H1 (cell line): ENCODE measurements at regions not wholly inside any gene's neighbourhood (a gene's known extent, or its start where the extent isn't known, plus 50 kb on each side); places are given as distances from the start of the nearest gene placed in this dataset.

Experiments used
- CTCF ChIA-PET: fragments of 300-600 bp; sonication (Branson Sonifier 250); formaldehyde crosslinking; loops from one replicate; lab custom pipeline; 2021; ENCODE audit not compliant: partially characterized antibody; lab: Charles Lee
- POLR2A ChIA-PET: fragments of 300-600 bp; sonication (Branson Sonifier 250); formaldehyde crosslinking; loops from one replicate; lab custom pipeline; 2021; ENCODE audit warnings: inconsistent platforms; ENCODE audit not compliant: partially characterized antibody; lab: Charles Lee
- DNase-seq, 2 experiments: peaks; one replicate each; pipeline versions ENCODE4 v3.0.0 to v3.0.0-alpha.2; 2010 to 2022; ENCODE audit warnings: low spot score in 2 of 2, low read depth in 1 of 2, mixed read lengths in 1 of 2
- FAIRE-seq: peaks from 2 replicates; lab custom pipeline; 2011; peaks lifted over from hg19 to GRCh38; lab: Jason Lieb, UNC
- H2AFZ ChIP-seq: 2 replicates; pipeline ENCODE4 v1.8.1; 2012; ENCODE audit warnings: low read length, inconsistent platforms
- H2AK5ac ChIP-seq: 2 replicates; pipeline ENCODE4 v1.6.1; 2013; ENCODE audit warnings: low read depth, low read length
- H2BK120ac ChIP-seq: replicated peaks from 2 replicates; pipeline ENCODE3; 2013; ENCODE audit warnings: low read depth, low read length, inconsistent platforms
- H2BK12ac ChIP-seq: 2 replicates; pipeline ENCODE4 v1.6.1; 2013; ENCODE audit warnings: low read depth, low read length
- H2BK15ac ChIP-seq: 2 replicates; pipeline ENCODE4 v1.6.1; 2013; ENCODE audit warnings: low read length
- H2BK20ac ChIP-seq: 2 replicates; pipeline ENCODE4 v1.6.1; 2013; ENCODE audit warnings: low read length
- H2BK5ac ChIP-seq: 2 replicates; pipeline ENCODE4 v1.6.1; 2013; ENCODE audit warnings: low read depth, low read length
- H3K14ac ChIP-seq: 2 replicates; pipeline ENCODE4 v1.6.1; 2013; ENCODE audit warnings: inconsistent platforms; ENCODE audit not compliant: insufficient read length
- H3K18ac ChIP-seq: 2 replicates; pipeline ENCODE4 v1.6.1; 2013; ENCODE audit warnings: low read length; ENCODE audit errors: extremely low read depth
- H3K23ac ChIP-seq: 2 replicates; pipeline ENCODE4 v1.6.1; 2013; ENCODE audit warnings: inconsistent platforms; ENCODE audit not compliant: insufficient read length
- H3K23me2 ChIP-seq: 2 replicates; pipeline ENCODE4 v1.6.1; 2013; ENCODE audit warnings: low read depth, low read length
- H3K27ac ChIP-seq: 2 replicates; pipeline ENCODE4 v1.6.1; 2011; ENCODE audit warnings: low read depth, low read length, inconsistent platforms
- H3K27me3 ChIP-seq, 4 experiments: replicated peaks in 1 of 4; 1 replicate in 1 of 4; 2 replicates in 3 of 4; pipeline versions ENCODE4 v1.6.1 to v1.8.1; 2011 to 2013; ENCODE audit warnings: low read length in 3 of 4, mild to moderate bottlenecking in 3 of 4, inconsistent platforms in 2 of 4, mixed read lengths in 2 of 4, moderate library complexity in 1 of 4; ENCODE audit not compliant: control insufficient read depth in 3 of 4, insufficient read depth in 3 of 4; ENCODE audit errors: extremely low read depth in 1 of 4
- H3K36me3 ChIP-seq, 4 experiments: 2 replicates each; pipeline versions ENCODE4 v1.6.1 to v1.8.1; 2011 to 2013; ENCODE audit warnings: mild to moderate bottlenecking in 4 of 4, low read length in 3 of 4, moderate library complexity in 2 of 4, control low read depth in 1 of 4, inconsistent platforms in 1 of 4; ENCODE audit not compliant: insufficient read depth in 4 of 4, control insufficient read depth in 2 of 4
- H3K4ac ChIP-seq: replicated peaks from 2 replicates; pipeline ENCODE3; 2013; ENCODE audit warnings: low read length, low read depth, mixed read lengths, inconsistent platforms; ENCODE audit not compliant: insufficient read length
- H3K4me1 ChIP-seq, 4 experiments: replicated peaks in 1 of 4; 1 replicate in 1 of 4; 2 replicates in 3 of 4; pipeline versions ENCODE4 v1.6.1 to v1.8.1; 2011 to 2013; ENCODE audit warnings: low read length in 3 of 4, inconsistent platforms in 2 of 4, mixed read lengths in 1 of 4; ENCODE audit not compliant: insufficient read depth in 4 of 4, control insufficient read depth in 3 of 4
- H3K4me2 ChIP-seq, 2 experiments: 2 replicates each; pipeline versions ENCODE4 v1.6.1 to v1.8.1; 2011 to 2013; ENCODE audit warnings: low read depth in 2 of 2, low read length in 2 of 2, control low read depth in 1 of 2, inconsistent platforms in 1 of 2, mild to moderate bottlenecking in 1 of 2; ENCODE audit not compliant: insufficient read depth in 1 of 2
- H3K4me3 ChIP-seq, 4 experiments: fragments of 200-600, 300-600 bp in 1 of 4; sonication (generic), shearing (Covaris generic), sonication (Bioruptor Twin) in 1 of 4; 2 replicates each; pipeline versions ENCODE4 v1.5.1 to v1.8.1; 2011 to 2016; ENCODE audit warnings: low read length in 4 of 4, low read depth in 3 of 4, control low read depth in 2 of 4, inconsistent platforms in 2 of 4, mild to moderate bottlenecking in 2 of 4, mixed read lengths in 1 of 4, moderate library complexity in 1 of 4; ENCODE audit not compliant: insufficient read depth in 2 of 4; ENCODE audit errors: extremely low read depth in 1 of 4
- H3K56ac ChIP-seq: replicated peaks from 2 replicates; pipeline ENCODE3; 2013; ENCODE audit warnings: low read depth, mild to moderate bottlenecking, mixed read lengths, low read length, inconsistent platforms; ENCODE audit not compliant: insufficient read length
- H3K79me1 ChIP-seq: 2 replicates; pipeline ENCODE4 v1.6.1; 2013; ENCODE audit warnings: low read depth, low read length, control low read depth
- H3K79me2 ChIP-seq, 2 experiments: 2 replicates each; pipeline versions ENCODE4 v1.6.1 to v1.8.1; 2012 to 2013; ENCODE audit warnings: low read length in 2 of 2, mild to moderate bottlenecking in 2 of 2, inconsistent platforms in 1 of 2; ENCODE audit not compliant: insufficient read depth in 2 of 2, control insufficient read depth in 1 of 2
- H3K9ac ChIP-seq, 4 experiments: replicated peaks in 1 of 4; 1 replicate in 1 of 4; 2 replicates in 3 of 4; pipeline versions ENCODE4 v1.6.1 to v1.8.1; 2011 to 2013; ENCODE audit warnings: low read depth in 3 of 4, low read length in 3 of 4, control low read depth in 2 of 4, mild to moderate bottlenecking in 2 of 4, moderate library complexity in 2 of 4, inconsistent platforms in 1 of 4; ENCODE audit errors: extremely low read depth in 1 of 4
- H3K9me3 ChIP-seq, 2 experiments: 2 replicates each; pipeline versions ENCODE4 v1.6.1 to v1.8.1; 2012 to 2013; ENCODE audit warnings: mild to moderate bottlenecking in 2 of 2, moderate library complexity in 2 of 2, control low read depth in 1 of 2, inconsistent platforms in 1 of 2, low read depth in 1 of 2, low read length in 1 of 2, mixed read lengths in 1 of 2; ENCODE audit not compliant: insufficient read depth in 2 of 2
- H4K20me1 ChIP-seq, 2 experiments: replicated peaks in 1 of 2; 2 replicates each; pipeline versions ENCODE3 to v1.8.1; 2011 to 2013; ENCODE audit warnings: inconsistent platforms in 2 of 2, low read length in 2 of 2, mild to moderate bottlenecking in 1 of 2; ENCODE audit not compliant: insufficient read depth in 2 of 2, control insufficient read depth in 1 of 2
- H4K5ac ChIP-seq: 2 replicates; pipeline ENCODE4 v1.6.1; 2013; ENCODE audit warnings: low read length, low read depth, mixed read lengths, inconsistent platforms; ENCODE audit not compliant: insufficient read length
- H4K8ac ChIP-seq: 2 replicates; pipeline ENCODE4 v1.8.0; 2013; ENCODE audit warnings: mild to moderate bottlenecking, moderate library complexity, low read length, inconsistent platforms; ENCODE audit not compliant: insufficient read depth; ENCODE audit errors: extremely low read depth
- H4K91ac ChIP-seq: replicated peaks from 2 replicates; pipeline ENCODE3; 2013; ENCODE audit warnings: low read length, mixed read lengths, inconsistent platforms; ENCODE audit not compliant: insufficient read length
- CEBPB ChIP-seq: IDR thresholded peaks from 2 replicates; pipeline ENCODE4 v1.6.1; 2012; ENCODE audit warnings: low read depth, low read length
- MAX ChIP-seq: IDR thresholded peaks from 2 replicates; pipeline ENCODE4 v1.6.1; 2012; ENCODE audit warnings: inconsistent platforms
- WGBS, 2 experiments: shearing (Covaris generic) in 1 of 2; methylation state at CpG; one replicate each; pipeline versions ENCODE4 v1.1.6 to v1.1.7; 2013 to 2015; ENCODE audit warnings: low lambda C conversion rate in 2 of 2, mixed read lengths in 2 of 2, inconsistent platforms in 1 of 2, low coverage in 1 of 2, missing lambda C conversion rate in 1 of 2; ENCODE audit not compliant: insufficient replicate concordance in 2 of 2, insufficient coverage in 1 of 2, insufficient read length in 1 of 2; ENCODE audit errors: extremely low coverage in 1 of 2, missing lambda C conversion rate in 1 of 2; 5-methylcytosine and 5-hydroxymethylcytosine counted together
- TF ChIP-seq, protein P1 (sequence below): IDR thresholded peaks from 2 replicates; pipeline ENCODE4 v1.6.1; 2011; ENCODE audit warnings: low read length, improper control_type of control experiment

- no peaks in the 10 kb centered on the region for H3K79me2 ChIP-seq
- H2BK15ac ChIP-seq = no peak overlapping the region
- no peak overlapping the region for H3K18ac ChIP-seq
- no peak overlapping the region for H2AK5ac ChIP-seq
- H3K14ac ChIP-seq = no peak overlapping the region
- no peak overlapping the region for H2BK12ac ChIP-seq
- H2BK120ac ChIP-seq = no peak overlapping the region
- no peaks in the 10 kb centered on the region for H3K9me3 ChIP-seq
- no peaks in the 10 kb centered on the region for H3K4me1 ChIP-seq
- H3K4me3 ChIP-seq = no peak overlapping the region
- H3K79me1 ChIP-seq = no peaks in the 10 kb centered on the region
- no peak overlapping the region for H3K9ac ChIP-seq
- H3K23ac ChIP-seq = no peak overlapping the region
- H4K91ac ChIP-seq = no peak overlapping the region
- no peak overlapping the region for H3K56ac ChIP-seq
- H3K27ac ChIP-seq = no peak overlapping the region
- no peaks in the 10 kb centered on the region for H4K20me1 ChIP-seq
- no peak overlapping the region for H4K8ac ChIP-seq
- DNase-seq (no peak), FAIRE-seq (no peak)
- H3K4ac ChIP-seq = no peak overlapping the region
- no peak overlapping the region for H3K4me2 ChIP-seq
- no peaks in the 10 kb centered on the region for H3K36me3 ChIP-seq
- H2AFZ ChIP-seq = no peak overlapping the region
- ChIA-PET CTCF (no interaction called here), POLR2A (no interaction called here)
- no peaks in the 10 kb centered on the region for H3K23me2 ChIP-seq
- no peak for TF ChIP-seq MAX
- TF ChIP-seq, protein P1, sequence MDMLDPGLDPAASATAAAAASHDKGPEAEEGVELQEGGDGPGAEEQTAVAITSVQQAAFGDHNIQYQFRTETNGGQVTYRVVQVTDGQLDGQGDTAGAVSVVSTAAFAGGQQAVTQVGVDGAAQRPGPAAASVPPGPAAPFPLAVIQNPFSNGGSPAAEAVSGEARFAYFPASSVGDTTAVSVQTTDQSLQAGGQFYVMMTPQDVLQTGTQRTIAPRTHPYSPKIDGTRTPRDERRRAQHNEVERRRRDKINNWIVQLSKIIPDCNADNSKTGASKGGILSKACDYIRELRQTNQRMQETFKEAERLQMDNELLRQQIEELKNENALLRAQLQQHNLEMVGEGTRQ = no peak
- no peak for TF ChIP-seq CEBPB
- H2BK20ac ChIP-seq = no peak overlapping the region
- 88% methylated on average over 1 of the region's 1 CpG; no CpG with 5 or more reads in 1 of the 2 experiments for WGBS, 2 experiments
- no peak overlapping the region for H2BK5ac ChIP-seq
- no peak overlapping the region for H4K5ac ChIP-seq
- no peaks in the 10 kb centered on the region for H3K27me3 ChIP-seq
These were observed 1626.7 kb upstream of the B3GALT2 start for GRCh38 chr1:194813096-194813495.
